GM19324 (cell line): ENCODE measurements at regions not wholly inside any gene's neighbourhood (a gene's known extent, or its start where the extent isn't known, plus 50 kb on each side); places are given as distances from the start of the nearest gene placed in this dataset.
A peak's percentile ranks its signal among the peaks of the same experiment; 100 is the strongest.

Experiments used
- ATAC-seq: cut with Tn5 transposase; IDR thresholded peaks from one replicate; pipeline ENCODE4 v1.9.1; 2021; ENCODE audit warnings: mild to moderate bottlenecking, moderate library complexity; ENCODE audit not compliant: unreplicated experiment, low FRiP score

GRCh38 chr21:35229290-35229689, 180.2 kb upstream of the RUNX1 start:
- ATAC-seq = no peak

- peak; percentile 30 for ATAC-seq
These were observed 178.7 kb upstream of the RUNX1 start for GRCh38 chr21:35227786-35228185.

GRCh38 chr21:35226968-35227744, 178.1 kb upstream of the RUNX1 start:
- ATAC-seq = peak; percentile 79

- no peak for ATAC-seq
These were observed 177.2 kb upstream of the RUNX1 start for GRCh38 chr21:35226328-35226727.

GRCh38 chr21:35225573-35225972, 176.5 kb upstream of the RUNX1 start:
- ATAC-seq = no peak

- no peak for ATAC-seq
These were observed 174.5 kb upstream of the RUNX1 start for GRCh38 chr21:35223480-35224156.

- ATAC-seq = no peak
These were observed 173.4 kb upstream of the RUNX1 start for GRCh38 chr21:35222541-35222941.

GRCh38 chr21:35222021-35222420, 172.9 kb upstream of the RUNX1 start:
- no peak for ATAC-seq

- ATAC-seq = no peak
These were observed 171.2 kb upstream of the RUNX1 start for GRCh38 chr21:35220301-35220700.

- ATAC-seq = no peak
These were observed 170.6 kb upstream of the RUNX1 start for GRCh38 chr21:35219719-35220118.

- ATAC-seq = no peak
These were observed 170.2 kb upstream of the RUNX1 start for GRCh38 chr21:35219291-35219690.

- ATAC-seq = no peak
These were observed 168.5 kb upstream of the RUNX1 start for GRCh38 chr21:35217504-35218060.

- ATAC-seq = no peak
These were observed 167.9 kb upstream of the RUNX1 start for GRCh38 chr21:35216996-35217395.

- ATAC-seq = no peak
These were observed 166.8 kb upstream of the RUNX1 start for GRCh38 chr21:35215870-35216269.

GRCh38 chr21:35212393-35213127, 163.5 kb upstream of the RUNX1 start:
- no peak for ATAC-seq

- ATAC-seq = no peak
These were observed 162.7 kb upstream of the RUNX1 start for GRCh38 chr21:35211782-35212181.

GRCh38 chr21:35210093-35210492, 161.0 kb upstream of the RUNX1 start:
- ATAC-seq = no peak

- no peak for ATAC-seq
These were observed 159.9 kb upstream of the RUNX1 start for GRCh38 chr21:35208810-35209517.

- ATAC-seq = no peak
These were observed 159.0 kb upstream of the RUNX1 start for GRCh38 chr21:35208104-35208503.

- no peak for ATAC-seq
These were observed 158.2 kb upstream of the RUNX1 start for GRCh38 chr21:35207322-35207721.
